HepG2 (cell line): ENCODE measurements at regions not wholly inside any gene's neighbourhood (a gene's known extent, or its start where the extent isn't known, plus 50 kb on each side); places are given as distances from the start of the nearest gene placed in this dataset.

ENCODE experiments used
- ATAC-seq: fragments of 200-7000 bp; cut with Tn5 transposase; 3 replicates; pipeline ENCODE4 v1.9.1; 2020; ENCODE audit warnings: mild to moderate bottlenecking, moderate library complexity
- BruUV-seq: library from RNA; stranded (reverse); fragments of 400-500 nt; replicated peaks from 2 replicates; lab custom pipeline; 2021; lab: Mats Ljungman, UMichigan
- CTCF ChIA-PET: fragments of 300-600 bp; formaldehyde crosslinking; extraction: SDS; loops from one replicate; lab custom pipeline; 2021; ENCODE audit warnings: low total read pairs, inconsistent platforms, low intra/inter-chr PET ratio; lab: Yijun Ruan, JAX
- POLR2A ChIA-PET: fragments of 350-600 bp; sonication (Branson Sonifier 250); formaldehyde crosslinking; loops from one replicate; lab custom pipeline; 2020; ENCODE audit warnings: antibody characterized with exemption, inconsistent platforms; lab: Yijun Ruan, JAX
- DNase-seq: peaks from one replicate; pipeline ENCODE4 v3.0.0-alpha.2; 2015; ENCODE audit warnings: low spot score
- FAIRE-seq: peaks from 3 replicates; lab custom pipeline; 2011; peaks lifted over from hg19 to GRCh38; lab: Jason Lieb, UNC
- H2AFZ ChIP-seq: one replicate; pipeline ENCODE4 v1.6.1; 2011; ENCODE audit warnings: low read length, inconsistent platforms
- H3K27ac ChIP-seq: fragments of 300-600 bp; 3 replicates; pipeline ENCODE4 v1.8.0; 2011; ENCODE audit warnings: mixed run types, mild to moderate bottlenecking, mixed read lengths, low read length, inconsistent platforms; ENCODE audit not compliant: insufficient read depth; ENCODE audit errors: extremely low read length
- H3K27me3 ChIP-seq, 2 experiments: fragments of 200-600 bp in 1 of 2; 2 replicates in 1 of 2; 3 replicates in 1 of 2; pipeline versions ENCODE4 v1.6.0 to v1.8.0; 2011; ENCODE audit warnings: low read length in 2 of 2, mild to moderate bottlenecking in 2 of 2, moderate library complexity in 2 of 2, inconsistent platforms in 1 of 2; ENCODE audit not compliant: insufficient read depth in 2 of 2, control insufficient read depth in 1 of 2
- H3K36me3 ChIP-seq, 2 experiments: fragments of 200-600 bp in 1 of 2; replicated peaks in 1 of 2; 2 replicates in 1 of 2; 3 replicates in 1 of 2; pipeline versions ENCODE4 v1.5.1 to v1.8.0; 2011; ENCODE audit warnings: low read length in 2 of 2, inconsistent platforms in 1 of 2; ENCODE audit not compliant: insufficient read depth in 2 of 2, control insufficient read depth in 1 of 2
- H3K4me1 ChIP-seq: 2 replicates; pipeline ENCODE4 v1.5.1; 2012; ENCODE audit warnings: low read length, inconsistent platforms; ENCODE audit not compliant: insufficient read depth
- H3K4me2 ChIP-seq: 2 replicates; pipeline ENCODE4 v1.6.0; 2011; ENCODE audit warnings: low read depth, low read length, inconsistent platforms
- H3K4me3 ChIP-seq, 3 experiments: fragments of 200-600 bp in 1 of 3; sonication (generic), shearing (Covaris generic) in 1 of 3; replicated peaks in 1 of 3; 2 replicates each; pipeline ENCODE4 v1.5.1; 2011 to 2016; ENCODE audit warnings: low read length in 3 of 3, inconsistent platforms in 2 of 3, low read depth in 2 of 3, mild to moderate bottlenecking in 2 of 3, control low read depth in 1 of 3, mixed read lengths in 1 of 3; ENCODE audit not compliant: insufficient read depth in 1 of 3
- H3K79me2 ChIP-seq: one replicate; pipeline ENCODE4 v1.6.1; 2011; ENCODE audit warnings: low read length, inconsistent platforms; ENCODE audit not compliant: insufficient read depth
- H3K9ac ChIP-seq: 2 replicates; pipeline ENCODE4 v1.6.0; 2011; ENCODE audit warnings: mild to moderate bottlenecking, low read depth, low read length, inconsistent platforms; ENCODE audit not compliant: insufficient read depth
- H3K9me3 ChIP-seq: 2 replicates; pipeline ENCODE4 v1.5.1; 2012; ENCODE audit warnings: mild to moderate bottlenecking, low read length
- H4K20me1 ChIP-seq: 2 replicates; pipeline ENCODE4 v1.6.0; 2011; ENCODE audit warnings: inconsistent platforms, mild to moderate bottlenecking, low read length, moderate library complexity; ENCODE audit not compliant: insufficient read depth
- CEBPZ ChIP-seq: IDR thresholded peaks from 2 replicates; pipeline ENCODE4 v1.6.1; 2012; ENCODE audit warnings: low read length, improper control_type of control experiment
- GATAD1 ChIP-seq: IDR thresholded peaks from 2 replicates; pipeline ENCODE4 v1.6.1; 2016; ENCODE audit warnings: missing genetic modification reagents, missing compliant biosample characterization
- JUND ChIP-seq: sonication (generic); formaldehyde crosslinking; IDR thresholded peaks from 2 replicates; pipeline ENCODE4 v1.8.0; 2022; ENCODE audit warnings: mild to moderate bottlenecking, missing genetic modification reagents
- NFRKB ChIP-seq: fragments of 450-650 bp; IDR thresholded peaks from 2 replicates; pipeline ENCODE4 v1.6.1; 2017
- PAXIP1 ChIP-seq: sonication (generic); formaldehyde crosslinking; conservative IDR thresholded peaks from 2 replicates; pipeline ENCODE4 v1.4.0; 2020; ENCODE audit warnings: mild to moderate bottlenecking, missing genetic modification reagents, moderate library complexity
- THAP9 ChIP-seq: sonication (generic); formaldehyde crosslinking; IDR thresholded peaks from 2 replicates; pipeline ENCODE4; 2020; ENCODE audit warnings: missing genetic modification reagents, mild to moderate bottlenecking, borderline replicate concordance
- ZFP1 ChIP-seq: IDR thresholded peaks from 2 replicates; pipeline ENCODE4 v1.6.1; 2016
- ZNF430 ChIP-seq: sonication (generic); formaldehyde crosslinking; IDR thresholded peaks from 2 replicates; pipeline ENCODE4 v1.9.0; 2021; ENCODE audit warnings: mild to moderate bottlenecking, missing genetic modification reagents
- ZNF776 ChIP-seq: sonication (generic); formaldehyde crosslinking; IDR thresholded peaks from 2 replicates; pipeline ENCODE4 v1.4.0; 2020; ENCODE audit warnings: mild to moderate bottlenecking, missing genetic modification reagents
- WGBS: methylation state at CpG from one replicate; pipeline ENCODE4 v1.1.6; 2017; ENCODE audit warnings: low lambda C conversion rate; 5-methylcytosine and 5-hydroxymethylcytosine counted together
- in situ Hi-C: cut with HindIII; loops from 2 replicates; pipeline ENCODE4 v1.10.0; 2017; ENCODE audit warnings: low pct_unique_long_range_greater_than_20kb; ENCODE audit not compliant: extremely low pct_ligation_motif_present
- intact Hi-C: fragments of 100-400 bp; cut with micrococcal nuclease; formaldehyde crosslinking; loops from one replicate; pipeline ENCODE4 v1.10.0; 2022; ENCODE audit not compliant: unreplicated experiment
- TF ChIP-seq, protein P1 (sequence below): IDR thresholded peaks from 2 replicates; pipeline ENCODE4 v1.6.1; 2016; ENCODE audit warnings: low read depth, borderline replicate concordance
- TF ChIP-seq, protein P2 (sequence below): sonication (generic); formaldehyde crosslinking; conservative IDR thresholded peaks from 2 replicates; pipeline ENCODE4 v1.5.0; 2020; ENCODE audit warnings: missing genetic modification reagents

DNA sequence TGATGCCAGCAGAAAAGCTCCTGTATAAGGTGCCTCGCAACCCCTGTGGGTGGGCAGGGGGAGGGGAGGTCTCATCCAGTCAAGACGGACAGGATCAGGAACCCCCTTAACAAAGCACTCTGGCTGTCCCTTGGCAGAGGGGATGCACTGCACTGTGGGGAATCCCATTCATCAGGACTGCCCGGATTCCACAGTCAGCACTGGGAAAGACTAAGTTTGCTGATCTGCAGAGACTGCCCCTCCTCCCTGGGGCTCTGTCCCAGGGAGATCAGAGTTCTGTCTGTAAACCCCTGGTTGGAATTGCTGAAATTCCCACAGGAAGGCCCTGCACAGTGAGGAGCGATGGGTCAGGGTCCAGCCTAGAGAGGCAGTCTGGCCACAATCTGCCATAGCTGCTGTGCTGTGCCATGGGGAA, 149.5 kb upstream of the RBBP8 start (continued):
- TF ChIP-seq PAXIP1 (CRISPR knock-in tag) (peak; percentile 55), ZNF430 (CRISPR knock-in tag) (0 out of 2 replicates have a peak, but pooled peaks have one; percentile 36), ZNF776 (CRISPR knock-in tag) (no peak)

DNA sequence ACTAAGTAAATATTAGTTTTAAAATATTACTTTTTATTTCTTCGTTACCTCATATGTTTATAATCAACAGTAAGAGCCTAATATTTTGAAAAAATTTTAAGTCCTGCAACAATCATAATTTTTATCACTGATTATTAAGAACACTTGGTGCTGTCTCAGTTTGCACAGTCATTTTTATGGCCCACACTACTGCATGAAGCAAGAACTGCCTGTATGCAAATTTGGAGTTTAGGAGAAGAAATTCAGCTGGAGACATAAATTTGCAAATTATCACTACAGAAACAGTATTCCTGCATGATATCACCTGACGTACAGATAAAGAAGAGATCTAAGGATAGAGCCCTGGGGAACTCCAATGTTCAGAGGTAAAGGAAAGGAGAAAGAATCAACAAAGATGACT, 144.1 kb upstream of the RBBP8 start:
- H3K9me3 ChIP-seq: no peaks in the 10 kb centered on the region
- 46% methylated on average over 2 of the region's 2 CpGs for WGBS
- no peak for DNase-seq
- ChIA-PET POLR2A (no interaction called here), CTCF (no interaction called here)
- H3K79me2 ChIP-seq: no peaks in the 10 kb centered on the region
- H4K20me1 ChIP-seq: no peaks in the 10 kb centered on the region
- no peak overlapping the region for H2AFZ ChIP-seq
- ATAC-seq: no peak
- H3K36me3 ChIP-seq: no peaks in the 10 kb centered on the region
- in situ Hi-C loops: no loop called here
- no peak overlapping the region for H3K27ac ChIP-seq
- no peak overlapping the region for H3K9ac ChIP-seq
- H3K4me1 ChIP-seq: peaks cover 4% of the 10 kb centered on the region
- no peaks in the 10 kb centered on the region; a peak in 1 of 5 replicates for H3K27me3 ChIP-seq
- no peak overlapping the region for H3K4me3 ChIP-seq
- BruUV-seq: no TSS peak
- intact Hi-C loops: no loop called here
- no peak for FAIRE-seq
- H3K4me2 ChIP-seq: no peak overlapping the region
- TF ChIP-seq GATAD1: no peak
- TF ChIP-seq NFRKB: no peak
- TF ChIP-seq, protein P1, sequence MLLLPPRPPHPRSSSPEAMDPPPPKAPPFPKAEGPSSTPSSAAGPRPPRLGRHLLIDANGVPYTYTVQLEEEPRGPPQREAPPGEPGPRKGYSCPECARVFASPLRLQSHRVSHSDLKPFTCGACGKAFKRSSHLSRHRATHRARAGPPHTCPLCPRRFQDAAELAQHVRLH (CRISPR knock-in tag): no peak
- no peak for TF ChIP-seq THAP9
- TF ChIP-seq CEBPZ: no peak
- no peak for TF ChIP-seq JUND (CRISPR knock-in tag)
- TF ChIP-seq, protein P2, sequence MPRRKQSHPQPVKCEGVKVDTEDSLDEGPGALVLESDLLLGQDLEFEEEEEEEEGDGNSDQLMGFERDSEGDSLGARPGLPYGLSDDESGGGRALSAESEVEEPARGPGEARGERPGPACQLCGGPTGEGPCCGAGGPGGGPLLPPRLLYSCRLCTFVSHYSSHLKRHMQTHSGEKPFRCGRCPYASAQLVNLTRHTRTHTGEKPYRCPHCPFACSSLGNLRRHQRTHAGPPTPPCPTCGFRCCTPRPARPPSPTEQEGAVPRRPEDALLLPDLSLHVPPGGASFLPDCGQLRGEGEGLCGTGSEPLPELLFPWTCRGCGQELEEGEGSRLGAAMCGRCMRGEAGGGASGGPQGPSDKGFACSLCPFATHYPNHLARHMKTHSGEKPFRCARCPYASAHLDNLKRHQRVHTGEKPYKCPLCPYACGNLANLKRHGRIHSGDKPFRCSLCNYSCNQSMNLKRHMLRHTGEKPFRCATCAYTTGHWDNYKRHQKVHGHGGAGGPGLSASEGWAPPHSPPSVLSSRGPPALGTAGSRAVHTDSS (CRISPR knock-in tag): no peak
- TF ChIP-seq ZFP1 (CRISPR knock-in tag): no peak
